ENCODE measurements at regions not wholly inside any gene's neighbourhood (a gene's known extent, or its start where the extent isn't known, plus 50 kb on each side); places are given as distances from the start of the nearest gene placed in this dataset.

- TF ChIP-seq SMAD1 (IDR thresholded peaks at IDR 0.05; ENCODE audit: low read depth, low read length, partially characterized antibody) (no peak), MAFF (IDR thresholded peaks at IDR 0.05; ENCODE audit: low read length) (no peak), ZBED1 (IDR thresholded peaks at IDR 0.05) (no peak), CHCHD3 (CRISPR knock-in tag; IDR thresholded peaks at IDR 0.05) (no peak), ZNF232 (CRISPR knock-in tag; IDR thresholded peaks at IDR 0.05) (no peak), HDAC3 (IDR thresholded peaks at IDR 0.05; ENCODE audit: borderline replicate concordance, partially characterized antibody) (no peak), ZNF512 (tag; IDR thresholded peaks at IDR 0.05) (no peak), RNF2 (IDR thresholded peaks at IDR 0.05) (no peak), SUPT5H (IDR thresholded peaks at IDR 0.05) (no peak), ZNF253 (CRISPR knock-in tag; conservative IDR thresholded peaks at IDR 0.05) (no peak), ARID3B (CRISPR knock-in tag; IDR thresholded peaks at IDR 0.05; ENCODE audit: borderline replicate concordance) (no peak)
Measured at GRCh38 chr3:110902453-110903085, 169.0 kb upstream of the NECTIN3 start (continued).

All from K562 (cell line).